Nephron progenitor cell (in vitro differentiated cells): ENCODE measurements at regions not wholly inside any gene's neighbourhood (a gene's known extent, or its start where the extent isn't known, plus 50 kb on each side); places are given as distances from the start of the nearest gene placed in this dataset.

Source experiments
- DNase-seq: peaks from one replicate; pipeline ENCODE4 v3.0.0; 2021
- H3K27ac Mint-ChIP-seq: 2 replicates; pipeline ENCODE4 v1.8.0; 2021; ENCODE audit warnings: mild to moderate bottlenecking, moderate library complexity, mixed read lengths
- H3K27me3 Mint-ChIP-seq: 2 replicates; pipeline ENCODE4 v1.8.0; 2021; ENCODE audit warnings: mild to moderate bottlenecking, low read depth, mixed read lengths; ENCODE audit not compliant: poor library complexity
- H3K36me3 Mint-ChIP-seq: 2 replicates; pipeline ENCODE4 v1.8.0; 2021; ENCODE audit warnings: low read depth, mixed read lengths
- H3K4me1 Mint-ChIP-seq: 2 replicates; pipeline ENCODE4 v1.8.0; 2021; ENCODE audit warnings: mixed read lengths
- H3K4me3 Mint-ChIP-seq: 2 replicates; pipeline ENCODE4 v1.8.0; 2021; ENCODE audit warnings: mild to moderate bottlenecking, moderate library complexity, mixed read lengths
- H3K9me3 Mint-ChIP-seq: 2 replicates; pipeline ENCODE4 v1.8.0; 2021; ENCODE audit warnings: mild to moderate bottlenecking, moderate library complexity, mixed read lengths
- TF ChIP-seq, protein P1 (sequence below): fragments of 200-600 bp; sonication (generic); IDR thresholded peaks from 2 replicates; pipeline ENCODE4 v1.5.0; 2021; ENCODE audit warnings: antibody characterized with exemption

DNA sequence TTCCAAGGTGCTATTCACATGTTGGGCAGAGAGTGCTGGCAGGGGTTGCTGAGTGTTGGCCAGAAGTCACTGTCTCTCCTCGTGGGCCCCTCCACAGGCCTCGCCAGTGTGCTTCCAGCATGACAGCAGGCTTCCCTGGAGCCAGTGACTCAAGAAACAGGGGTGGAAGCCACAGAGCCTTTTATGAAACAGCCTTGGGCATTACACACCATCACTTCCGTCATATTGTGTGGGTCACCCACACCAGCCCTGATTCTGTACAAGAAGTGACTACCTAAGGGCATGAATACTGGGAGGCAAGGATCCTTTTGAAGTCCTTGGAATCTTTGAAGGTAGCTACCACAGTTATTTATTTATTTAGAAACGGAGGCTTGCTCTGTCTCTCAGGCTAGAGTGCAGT is 177.6 kb upstream of the UBE3A start:
- H3K36me3 Mint-ChIP-seq, result no peaks in the 10 kb centered on the region
- H3K4me1 Mint-ChIP-seq, result peaks cover 31% of the 10 kb centered on the region
- DNase-seq, result no peak
- peaks cover 3% of the 10 kb centered on the region for H3K9me3 Mint-ChIP-seq
- no peaks in the 10 kb centered on the region for H3K27me3 Mint-ChIP-seq
- TF ChIP-seq, protein P1, sequence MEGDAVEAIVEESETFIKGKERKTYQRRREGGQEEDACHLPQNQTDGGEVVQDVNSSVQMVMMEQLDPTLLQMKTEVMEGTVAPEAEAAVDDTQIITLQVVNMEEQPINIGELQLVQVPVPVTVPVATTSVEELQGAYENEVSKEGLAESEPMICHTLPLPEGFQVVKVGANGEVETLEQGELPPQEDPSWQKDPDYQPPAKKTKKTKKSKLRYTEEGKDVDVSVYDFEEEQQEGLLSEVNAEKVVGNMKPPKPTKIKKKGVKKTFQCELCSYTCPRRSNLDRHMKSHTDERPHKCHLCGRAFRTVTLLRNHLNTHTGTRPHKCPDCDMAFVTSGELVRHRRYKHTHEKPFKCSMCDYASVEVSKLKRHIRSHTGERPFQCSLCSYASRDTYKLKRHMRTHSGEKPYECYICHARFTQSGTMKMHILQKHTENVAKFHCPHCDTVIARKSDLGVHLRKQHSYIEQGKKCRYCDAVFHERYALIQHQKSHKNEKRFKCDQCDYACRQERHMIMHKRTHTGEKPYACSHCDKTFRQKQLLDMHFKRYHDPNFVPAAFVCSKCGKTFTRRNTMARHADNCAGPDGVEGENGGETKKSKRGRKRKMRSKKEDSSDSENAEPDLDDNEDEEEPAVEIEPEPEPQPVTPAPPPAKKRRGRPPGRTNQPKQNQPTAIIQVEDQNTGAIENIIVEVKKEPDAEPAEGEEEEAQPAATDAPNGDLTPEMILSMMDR, result no peak
- no peak overlapping the region for H3K4me3 Mint-ChIP-seq
- H3K27ac Mint-ChIP-seq, result no peak overlapping the region

DNA sequence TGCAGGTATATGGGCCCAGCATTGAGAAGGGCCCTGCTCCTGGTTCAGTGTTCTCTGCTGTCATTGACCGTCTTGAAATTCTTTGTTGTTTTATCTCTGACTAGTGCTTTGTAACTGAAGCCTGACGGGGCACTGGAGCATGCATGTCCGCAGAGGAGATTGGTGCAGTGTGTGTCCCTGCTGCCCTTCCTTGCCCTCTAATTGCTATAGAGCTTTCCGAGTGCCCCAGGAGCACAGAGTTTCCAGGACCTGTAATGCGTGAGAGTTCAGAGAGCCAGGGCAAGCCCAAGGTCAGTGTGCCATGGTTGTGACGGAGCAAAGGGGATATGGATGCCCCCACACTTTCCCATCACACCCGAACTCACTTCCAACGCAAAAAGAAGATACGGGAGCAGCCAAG is 174.3 kb upstream of the UBE3A start:
- Mint-ChIP-seq H3K27me3 (no peaks in the 10 kb centered on the region), H3K4me1 (peaks cover 21% of the 10 kb centered on the region), H3K27ac (no peak overlapping the region), H3K9me3 (peaks cover 3% of the 10 kb centered on the region), H3K36me3 (no peaks in the 10 kb centered on the region), H3K4me3 (no peak overlapping the region)
- DNase-seq, result peak; percentile 19
- TF ChIP-seq, protein P1, result no peak

DNA sequence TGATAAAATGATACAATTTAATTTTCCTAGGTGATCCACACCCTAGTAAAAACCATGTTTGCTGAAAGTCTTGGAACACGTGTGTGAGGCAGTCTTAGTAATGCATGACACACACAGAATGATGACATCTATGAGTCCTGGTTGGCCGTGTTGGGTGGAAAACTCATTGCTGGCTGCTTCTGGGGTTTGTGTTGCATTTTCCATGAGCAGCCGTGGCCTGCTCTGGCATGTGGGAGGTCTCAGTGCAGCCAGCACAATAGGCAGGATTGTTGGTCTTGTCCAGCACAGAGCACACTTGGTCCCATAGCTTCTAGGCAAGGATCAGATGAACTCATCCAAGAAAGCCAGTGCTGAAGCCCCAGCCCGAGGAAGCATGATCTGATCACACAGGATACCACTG is 172.8 kb upstream of the UBE3A start:
- no peak for DNase-seq
- TF ChIP-seq, protein P1, result no peak
- H3K4me3 Mint-ChIP-seq, result no peak overlapping the region
- no peaks in the 10 kb centered on the region for H3K9me3 Mint-ChIP-seq
- peaks cover 21% of the 10 kb centered on the region for H3K4me1 Mint-ChIP-seq
- H3K27ac Mint-ChIP-seq, result no peak overlapping the region
- no peaks in the 10 kb centered on the region for H3K36me3 Mint-ChIP-seq
- H3K27me3 Mint-ChIP-seq, result peaks cover under 1% of the 10 kb centered on the region

DNA sequence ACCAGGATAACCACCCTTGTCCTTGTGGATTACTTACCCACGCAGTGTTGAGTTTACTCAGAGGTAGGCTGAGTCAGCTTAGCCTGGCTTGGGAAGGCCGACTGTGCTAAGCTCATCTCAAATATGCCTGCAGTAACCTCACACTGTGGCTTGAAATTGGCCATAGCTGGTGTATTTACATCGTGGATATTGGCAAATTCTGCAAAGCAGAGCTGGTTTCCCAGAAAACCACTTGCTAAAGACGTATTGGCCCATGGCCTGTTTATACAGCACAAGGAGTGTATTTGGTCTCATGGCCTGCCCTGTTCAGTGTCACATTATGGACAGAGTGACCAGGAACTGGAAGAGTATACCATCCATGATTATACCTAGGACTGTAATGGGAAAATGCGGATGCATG is 170.5 kb upstream of the UBE3A start:
- Mint-ChIP-seq H3K4me1 (peaks cover 21% of the 10 kb centered on the region), H3K9me3 (no peaks in the 10 kb centered on the region), H3K4me3 (no peak overlapping the region), H3K27ac (no peak overlapping the region), H3K36me3 (no peaks in the 10 kb centered on the region), H3K27me3 (peaks cover 11% of the 10 kb centered on the region)
- DNase-seq, result no peak
- TF ChIP-seq, protein P1, result no peak

DNA sequence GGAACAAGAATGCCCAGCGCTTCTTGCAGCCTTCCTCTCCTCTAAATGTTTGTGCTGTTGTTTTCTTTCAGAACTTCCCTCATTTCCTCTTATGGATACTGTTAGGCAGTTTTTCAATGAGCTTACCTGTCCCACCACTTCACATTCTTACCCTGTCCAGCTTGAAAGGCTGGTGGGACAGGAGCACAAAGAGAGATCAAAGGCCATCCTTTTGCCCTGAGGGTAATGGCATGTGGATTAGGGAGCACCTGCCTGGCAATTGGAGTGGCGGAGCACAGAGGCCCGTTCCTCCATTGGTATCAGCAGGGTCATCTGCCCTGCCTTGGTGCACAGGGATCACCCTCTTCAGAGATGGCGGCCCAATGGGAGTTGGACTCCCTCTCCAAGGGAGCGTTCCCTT is 170.1 kb upstream of the UBE3A start:
- H3K36me3 Mint-ChIP-seq, result no peaks in the 10 kb centered on the region
- H3K4me1 Mint-ChIP-seq, result peaks cover 18% of the 10 kb centered on the region

DNA sequence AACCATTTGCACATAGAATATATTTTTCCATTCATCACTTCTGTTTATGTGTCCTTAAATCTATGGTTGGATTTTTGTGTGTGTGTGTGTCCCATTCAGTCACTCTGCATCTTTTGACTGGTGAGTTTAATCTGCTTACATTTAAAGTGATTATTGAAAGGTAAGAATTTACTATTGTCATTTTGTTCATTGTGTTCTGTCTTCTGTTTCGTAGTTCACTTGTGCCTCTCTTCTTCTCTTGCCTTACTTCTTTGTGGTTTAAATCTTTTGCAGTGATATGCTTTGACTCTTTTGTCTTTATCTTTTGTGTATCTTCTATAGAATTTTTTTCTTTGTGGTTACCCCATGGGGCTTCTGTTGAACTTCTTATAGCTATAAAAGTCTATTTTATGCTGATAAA is 166.3 kb upstream of the UBE3A start:
- DNase-seq, result no peak
- Mint-ChIP-seq H3K27ac (no peak overlapping the region), H3K4me1 (no peaks in the 10 kb centered on the region), H3K36me3 (no peaks in the 10 kb centered on the region), H3K27me3 (peaks cover 11% of the 10 kb centered on the region), H3K9me3 (peaks cover 6% of the 10 kb centered on the region), H3K4me3 (no peak overlapping the region)
- TF ChIP-seq, protein P1, result no peak

More for the DNA sequence above, 170.1 kb upstream of the UBE3A start:
- TF ChIP-seq, protein P1, result no peak
- Mint-ChIP-seq H3K4me3 (no peak overlapping the region), H3K27me3 (peaks cover 11% of the 10 kb centered on the region), H3K9me3 (peaks cover 3% of the 10 kb centered on the region), H3K27ac (no peak overlapping the region)
- no peak for DNase-seq
